HG03520 (cell line): ENCODE measurements at regions not wholly inside any gene's neighbourhood (a gene's known extent, or its start where the extent isn't known, plus 50 kb on each side); places are given as distances from the start of the nearest gene placed in this dataset.

Experiments used
- ATAC-seq: cut with Tn5 transposase; IDR thresholded peaks from one replicate; pipeline ENCODE4 v1.9.1; 2021; ENCODE audit warnings: mild to moderate bottlenecking, moderate library complexity; ENCODE audit not compliant: unreplicated experiment

GRCh38 chr16:86766700-86767099 lies 188.4 kb downstream of the FOXL1 start:
- no peak for ATAC-seq

- no peak for ATAC-seq
Observed at GRCh38 chr16:86768228-86768791, 190.0 kb downstream of the FOXL1 start.

- no peak for ATAC-seq
Observed at GRCh38 chr16:86768999-86769398, 190.7 kb downstream of the FOXL1 start.

- no peak for ATAC-seq
Observed at GRCh38 chr16:86771506-86772460, 193.4 kb downstream of the FOXL1 start.

- no peak for ATAC-seq
Observed at GRCh38 chr16:86772671-86773353, 194.5 kb downstream of the FOXL1 start.

GRCh38 chr16:86773354-86773715 lies 195.0 kb downstream of the FOXL1 start:
- ATAC-seq, result no peak

GRCh38 chr16:86774931-86775330 lies 196.6 kb downstream of the FOXL1 start:
- no peak for ATAC-seq

GRCh38 chr16:86775511-86775921 lies 197.2 kb downstream of the FOXL1 start:
- no peak for ATAC-seq

GRCh38 chr16:86777381-86777946 lies 199.1 kb downstream of the FOXL1 start:
- no peak for ATAC-seq

- no peak for ATAC-seq
Observed at GRCh38 chr16:86778108-86778745, 199.9 kb downstream of the FOXL1 start.

- ATAC-seq, result no peak
Observed at GRCh38 chr16:86778978-86779377, 200.6 kb downstream of the FOXL1 start.

- ATAC-seq, result no peak
Observed at GRCh38 chr16:86781046-86781445, 202.7 kb downstream of the FOXL1 start.

GRCh38 chr16:86783636-86784626 lies 205.6 kb downstream of the FOXL1 start:
- ATAC-seq, result no peak

GRCh38 chr16:86786338-86786737 lies 208.0 kb downstream of the FOXL1 start:
- no peak for ATAC-seq

- ATAC-seq, result no peak
Observed at GRCh38 chr16:86786994-86787393, 208.6 kb downstream of the FOXL1 start.

- ATAC-seq, result no peak
Observed at GRCh38 chr16:86787538-86787937, 209.2 kb downstream of the FOXL1 start.

- no peak for ATAC-seq
Observed at GRCh38 chr16:86789621-86790051, 211.3 kb downstream of the FOXL1 start.

- no peak for ATAC-seq
Observed at GRCh38 chr16:86791287-86792035, 213.1 kb downstream of the FOXL1 start.
